ENCODE measurements at regions not wholly inside any gene's neighbourhood (a gene's known extent, or its start where the extent isn't known, plus 50 kb on each side); places are given as distances from the start of the nearest gene placed in this dataset.
"Not testable (repeated sequence)": the region's sequence is repeated elsewhere in the genome, so short reads cannot be mapped to it uniquely, and the experiment has no call there.

GRCh38 chr14:105633596-105633995, 107.2 kb downstream of the TMEM121 start:
- TF ChIP-seq CTCF (conservative IDR thresholded peaks at IDR 0.05; ENCODE audit: low read depth, low read length); EZH2phosphoT487 (IDR thresholded peaks at IDR 0.05; ENCODE audit: borderline replicate concordance, low read length); EZH2 (IDR thresholded peaks at IDR 0.05; ENCODE audit: low read length, unreplicated experiment): not testable (repeated sequence)
